DOHH2 (cell line): ENCODE measurements at regions not wholly inside any gene's neighbourhood (a gene's known extent, or its start where the extent isn't known, plus 50 kb on each side); places are given as distances from the start of the nearest gene placed in this dataset.

Experiments
- H3F3A ChIP-seq: fragments of 200-600 bp; sonication (generic), shearing (Covaris generic); 2 replicates; pipeline ENCODE4 v1.6.0; 2016; ENCODE audit warnings: antibody characterized with exemption, mild to moderate bottlenecking; ENCODE audit not compliant: control insufficient read depth, insufficient read depth
- H3K27ac ChIP-seq: fragments of 200-600 bp; sonication (generic); 2 replicates; pipeline ENCODE4 v1.5.1; 2014; ENCODE audit warnings: low read depth, mild to moderate bottlenecking, low read length, moderate library complexity
- H3K27me3 ChIP-seq: fragments of 200-600 bp; sonication (generic); 2 replicates; pipeline ENCODE4 v1.6.1; 2014; ENCODE audit warnings: mild to moderate bottlenecking, low read length, mixed read lengths; ENCODE audit not compliant: control insufficient read depth
- H3K36me3 ChIP-seq: fragments of 200-600 bp; sonication (generic); 2 replicates; pipeline ENCODE4 v1.6.1; 2014; ENCODE audit warnings: mild to moderate bottlenecking, low read length, moderate library complexity, mixed read lengths; ENCODE audit not compliant: control insufficient read depth
- H3K4me1 ChIP-seq: fragments of 200-600 bp; sonication (generic); 2 replicates; pipeline ENCODE4 v1.6.1; 2014; ENCODE audit warnings: mild to moderate bottlenecking, low read length, mixed read lengths; ENCODE audit not compliant: control insufficient read depth
- H3K4me2 ChIP-seq: fragments of 200-600 bp; sonication (generic); 2 replicates; pipeline ENCODE4 v1.6.0; 2014; ENCODE audit warnings: mild to moderate bottlenecking, low read length, moderate library complexity
- H3K4me3 ChIP-seq: fragments of 200-600 bp; sonication (generic); 2 replicates; pipeline ENCODE4 v1.5.1; 2014; ENCODE audit warnings: mild to moderate bottlenecking, low read length, mixed read lengths
- H3K79me2 ChIP-seq: fragments of 200-600 bp; sonication (generic); 2 replicates; pipeline ENCODE4 v1.6.1; 2014; ENCODE audit warnings: mild to moderate bottlenecking, low read length, mixed read lengths; ENCODE audit not compliant: control insufficient read depth
- H3K9me2 ChIP-seq: fragments of 200-600 bp; sonication (generic); replicated peaks from 2 replicates; pipeline ENCODE4 v1.6.1; 2014; ENCODE audit warnings: mild to moderate bottlenecking, low read length, mixed read lengths; ENCODE audit not compliant: control insufficient read depth
- H3K9me3 ChIP-seq: fragments of 200-600 bp; sonication (generic); 2 replicates; pipeline ENCODE4 v1.6.1; 2014; ENCODE audit warnings: antibody characterized with exemption, low read length, mixed read lengths; ENCODE audit not compliant: control insufficient read depth, insufficient read depth
- H4K20me1 ChIP-seq: fragments of 200-600 bp; sonication (generic); 2 replicates; pipeline ENCODE4 v1.6.0; 2014; ENCODE audit warnings: low read depth, mild to moderate bottlenecking, antibody characterized with exemption, low read length, moderate library complexity; ENCODE audit not compliant: control insufficient read depth, insufficient read depth
- EZH2phosphoT487 ChIP-seq: fragments of 200-600 bp; sonication (generic); IDR thresholded peaks from 2 replicates; pipeline ENCODE4 v1.6.1; 2017; ENCODE audit warnings: borderline replicate concordance, mild to moderate bottlenecking, antibody characterized with exemption, low read length, moderate library complexity, mixed read lengths
- TF ChIP-seq, protein P1 (sequence below): fragments of 200-600 bp; sonication (generic); IDR thresholded peaks from one replicate; pipeline ENCODE4 v1.5.1; 2014; ENCODE audit warnings: antibody characterized with exemption, mild to moderate bottlenecking, low read depth, low read length; ENCODE audit not compliant: poor library complexity, severe bottlenecking

DNA sequence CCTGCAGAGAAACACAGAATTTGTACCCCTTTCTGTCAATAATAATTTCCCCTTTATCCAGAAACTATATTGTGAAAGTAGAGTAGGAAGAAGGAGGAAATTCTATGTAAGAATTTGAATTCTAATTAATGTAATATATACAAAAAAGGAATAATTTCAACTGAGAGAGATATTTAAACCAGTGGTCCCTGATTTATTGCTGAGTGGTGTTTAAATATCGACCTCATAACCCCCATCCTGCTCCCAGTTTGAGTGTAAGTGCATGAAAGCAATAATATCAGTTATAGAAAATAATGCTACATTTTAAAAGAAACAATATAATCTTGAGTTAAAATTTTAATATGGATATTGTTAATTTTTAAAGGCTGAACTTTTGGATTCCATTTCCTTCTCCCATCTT lies 286.2 kb upstream of the REG3G start:
- TF ChIP-seq EZH2phosphoT487, result no peak
- TF ChIP-seq, protein P1, sequence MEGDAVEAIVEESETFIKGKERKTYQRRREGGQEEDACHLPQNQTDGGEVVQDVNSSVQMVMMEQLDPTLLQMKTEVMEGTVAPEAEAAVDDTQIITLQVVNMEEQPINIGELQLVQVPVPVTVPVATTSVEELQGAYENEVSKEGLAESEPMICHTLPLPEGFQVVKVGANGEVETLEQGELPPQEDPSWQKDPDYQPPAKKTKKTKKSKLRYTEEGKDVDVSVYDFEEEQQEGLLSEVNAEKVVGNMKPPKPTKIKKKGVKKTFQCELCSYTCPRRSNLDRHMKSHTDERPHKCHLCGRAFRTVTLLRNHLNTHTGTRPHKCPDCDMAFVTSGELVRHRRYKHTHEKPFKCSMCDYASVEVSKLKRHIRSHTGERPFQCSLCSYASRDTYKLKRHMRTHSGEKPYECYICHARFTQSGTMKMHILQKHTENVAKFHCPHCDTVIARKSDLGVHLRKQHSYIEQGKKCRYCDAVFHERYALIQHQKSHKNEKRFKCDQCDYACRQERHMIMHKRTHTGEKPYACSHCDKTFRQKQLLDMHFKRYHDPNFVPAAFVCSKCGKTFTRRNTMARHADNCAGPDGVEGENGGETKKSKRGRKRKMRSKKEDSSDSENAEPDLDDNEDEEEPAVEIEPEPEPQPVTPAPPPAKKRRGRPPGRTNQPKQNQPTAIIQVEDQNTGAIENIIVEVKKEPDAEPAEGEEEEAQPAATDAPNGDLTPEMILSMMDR, result no peak
- H4K20me1 ChIP-seq, result no peaks in the 10 kb centered on the region
- no peaks in the 10 kb centered on the region for H3K36me3 ChIP-seq
- H3K9me3 ChIP-seq, result no peaks in the 10 kb centered on the region
- H3K9me2 ChIP-seq, result no peaks in the 10 kb centered on the region
- no peak overlapping the region for H3K27ac ChIP-seq
- H3K79me2 ChIP-seq, result no peaks in the 10 kb centered on the region
- H3K4me3 ChIP-seq, result no peak overlapping the region
- no peaks in the 10 kb centered on the region for H3K27me3 ChIP-seq
- no peaks in the 10 kb centered on the region for H3F3A ChIP-seq
- H3K4me2 ChIP-seq, result no peak overlapping the region
- H3K4me1 ChIP-seq, result no peaks in the 10 kb centered on the region

DNA sequence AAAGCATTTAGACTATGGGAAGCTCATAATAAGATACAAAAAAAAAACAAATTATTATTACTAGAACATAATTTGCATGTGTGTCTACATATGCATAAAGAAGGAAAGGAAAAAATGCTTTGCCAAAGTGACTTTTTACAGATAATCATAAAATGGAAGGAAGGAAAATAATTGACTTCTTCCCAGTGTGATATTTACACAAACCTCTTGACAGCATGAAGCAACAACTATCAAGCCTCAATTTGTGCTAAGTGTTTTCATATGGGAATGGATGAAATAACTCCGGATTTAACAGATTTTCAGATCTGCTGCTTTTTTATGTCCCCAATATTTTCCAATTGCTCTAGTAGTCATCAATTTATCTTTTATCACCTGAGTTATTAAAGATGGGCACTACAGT lies 275.9 kb upstream of the REG3G start:
- Histone ChIP-seq H3K9me3 (no peaks in the 10 kb centered on the region), H4K20me1 (no peaks in the 10 kb centered on the region), H3K9me2 (no peaks in the 10 kb centered on the region), H3K4me1 (no peaks in the 10 kb centered on the region), H3K27ac (no peak overlapping the region), H3F3A (no peaks in the 10 kb centered on the region), H3K79me2 (no peaks in the 10 kb centered on the region), H3K4me3 (no peak overlapping the region), H3K36me3 (no peaks in the 10 kb centered on the region), H3K27me3 (no peaks in the 10 kb centered on the region), H3K4me2 (no peak overlapping the region)
- TF ChIP-seq EZH2phosphoT487, result no peak
- TF ChIP-seq, protein P1, result no peak

DNA sequence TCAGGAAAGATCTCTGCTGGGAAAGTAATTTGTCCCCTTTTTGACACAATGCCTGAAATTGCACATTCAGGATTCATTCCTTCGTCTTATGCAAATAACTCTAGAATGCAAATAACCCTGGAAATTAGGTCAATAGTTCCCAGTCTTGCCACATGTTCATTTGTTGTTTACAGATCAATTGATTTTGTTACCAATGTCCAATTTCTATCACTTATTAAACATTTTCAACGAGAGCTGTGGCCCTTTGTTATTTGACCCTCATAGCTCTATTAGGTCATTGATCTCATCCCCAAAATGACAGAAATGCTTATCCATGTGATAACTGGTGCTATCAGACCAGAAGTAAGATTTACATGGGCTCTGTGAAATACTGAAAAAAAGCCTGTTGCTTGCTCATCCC lies 275.3 kb upstream of the REG3G start:
- Histone ChIP-seq H3K9me2 (no peaks in the 10 kb centered on the region), H3K79me2 (no peaks in the 10 kb centered on the region), H3F3A (no peaks in the 10 kb centered on the region), H3K4me3 (no peak overlapping the region), H3K4me1 (no peaks in the 10 kb centered on the region), H3K27ac (no peak overlapping the region), H3K36me3 (no peaks in the 10 kb centered on the region), H3K4me2 (no peak overlapping the region), H3K9me3 (no peaks in the 10 kb centered on the region), H4K20me1 (no peaks in the 10 kb centered on the region), H3K27me3 (no peaks in the 10 kb centered on the region)
- no peak for TF ChIP-seq EZH2phosphoT487
- TF ChIP-seq, protein P1, result no peak

DNA sequence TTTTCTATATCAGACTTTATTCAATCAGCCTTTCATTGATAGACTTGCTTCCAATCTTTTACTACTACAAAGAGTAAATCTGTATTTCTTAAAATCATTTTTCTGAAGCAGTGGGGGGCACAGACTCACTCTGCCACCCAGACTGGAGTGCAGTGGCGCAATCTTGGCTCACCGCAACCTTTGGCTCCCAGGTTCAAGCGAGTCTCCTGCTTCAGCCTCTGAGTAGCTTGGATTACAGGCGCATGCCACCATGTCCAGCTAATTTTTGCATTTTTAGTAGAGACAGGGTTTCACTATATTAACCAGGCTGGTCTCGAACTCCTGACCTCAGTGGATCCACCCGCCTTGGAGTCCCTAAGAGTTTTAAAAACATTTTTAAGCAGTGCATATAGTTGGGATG lies 270.6 kb upstream of the REG3G start:
- no peaks in the 10 kb centered on the region for H3K27me3 ChIP-seq
- no peaks in the 10 kb centered on the region for H4K20me1 ChIP-seq
- H3K4me1 ChIP-seq, result no peaks in the 10 kb centered on the region
- H3K9me3 ChIP-seq, result no peaks in the 10 kb centered on the region
- H3K9me2 ChIP-seq, result no peaks in the 10 kb centered on the region
- no peak overlapping the region for H3K4me2 ChIP-seq
- H3K27ac ChIP-seq, result no peak overlapping the region
- no peaks in the 10 kb centered on the region for H3K79me2 ChIP-seq
- TF ChIP-seq EZH2phosphoT487, result no peak
- TF ChIP-seq, protein P1, result no peak
- no peaks in the 10 kb centered on the region for H3F3A ChIP-seq
- H3K4me3 ChIP-seq, result no peak overlapping the region
- H3K36me3 ChIP-seq, result no peaks in the 10 kb centered on the region
